Activated CD8-positive, alpha-beta memory T cell treated with anti-CD3 and anti-CD28 coated beads, Interleukin-2, amount 50 U/mL, for 1 hour (primary cell): ENCODE measurements at regions not wholly inside any gene's neighbourhood (a gene's known extent, or its start where the extent isn't known, plus 50 kb on each side); places are given as distances from the start of the nearest gene placed in this dataset.
A peak's percentile ranks its signal among the peaks of the same experiment; 100 is the strongest.
"Not testable (repeated sequence)": the region's sequence is repeated elsewhere in the genome, so short reads cannot be mapped to it uniquely, and the experiment has no call there.

ENCODE experiments used
- DNase-seq: peaks from one replicate; pipeline ENCODE4 v3.0.0-alpha.2; 2020; ENCODE audit errors: extremely low read depth

DNA sequence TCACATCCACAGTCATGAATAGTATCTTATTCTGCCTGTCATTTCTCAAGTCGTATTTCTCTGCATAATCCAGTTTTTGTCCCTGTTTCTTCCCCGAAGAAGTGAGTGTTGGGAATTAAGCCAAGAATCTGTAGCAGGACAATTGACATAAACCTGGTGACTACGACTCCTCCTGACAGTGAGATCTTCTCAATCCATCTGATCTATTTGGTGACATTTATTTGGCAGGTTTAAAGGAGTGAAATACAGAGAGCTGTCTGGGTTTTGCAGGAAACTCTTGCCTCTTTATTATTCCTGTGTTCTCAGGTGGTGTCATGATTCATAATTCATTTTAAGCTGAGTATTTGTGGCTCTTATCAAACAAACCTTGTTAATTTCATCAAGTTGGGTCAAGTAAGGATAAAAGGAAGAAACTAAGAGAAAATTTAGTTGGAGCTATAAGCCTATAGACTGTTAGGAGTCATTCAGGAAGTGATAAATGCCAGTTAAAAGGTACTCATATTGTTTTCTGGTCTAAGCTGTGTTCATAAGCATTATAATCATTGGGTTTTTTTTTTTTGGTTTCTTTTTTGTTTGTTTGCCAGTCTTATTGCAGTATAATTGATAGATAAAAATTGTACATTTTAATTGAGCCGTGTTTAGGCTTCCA is 95.9 kb upstream of the PCSK1 start:
- no peak for DNase-seq

DNA sequence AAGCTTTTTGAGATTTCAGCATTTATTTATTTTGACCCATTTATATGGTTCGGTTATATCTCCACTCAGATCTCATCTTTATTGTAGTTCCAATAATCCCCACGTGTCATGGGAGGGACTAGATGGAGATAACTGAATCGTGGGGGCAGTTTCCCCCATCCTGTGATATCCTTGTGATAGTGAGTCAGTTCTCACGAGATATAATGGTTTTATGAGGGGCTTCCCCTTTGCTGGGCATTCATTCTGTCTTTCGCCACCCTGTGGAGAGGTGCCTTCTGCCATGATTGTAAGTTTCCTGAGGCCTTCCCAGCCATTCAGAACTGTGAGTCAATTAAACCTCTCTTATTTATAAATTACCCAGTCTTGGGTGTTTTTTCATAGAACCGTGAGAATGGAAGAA is 96.5 kb upstream of the PCSK1 start:
- DNase-seq: no peak

GRCh38 chr5:96530901-96531300 is 97.9 kb upstream of the PCSK1 start:
- DNase-seq: no peak

DNA sequence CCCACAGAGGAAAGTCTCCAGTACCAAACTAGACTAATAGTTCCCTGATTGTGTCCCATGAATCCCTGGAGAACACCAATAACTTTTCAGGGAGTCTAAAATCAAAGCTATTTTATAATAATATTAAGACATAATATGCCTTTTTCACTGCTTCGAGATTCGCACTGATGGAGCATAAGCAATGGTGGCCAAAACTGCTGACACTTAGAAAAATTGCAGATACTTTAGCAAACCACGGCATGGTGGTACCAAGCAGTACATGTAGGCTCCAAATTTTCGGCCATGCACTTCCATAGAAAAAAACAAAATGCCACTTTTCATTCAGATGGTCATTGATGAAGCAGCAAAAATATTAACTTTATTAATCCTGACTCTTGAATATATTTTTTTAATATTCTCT is 100.3 kb upstream of the PCSK1 start:
- no peak for DNase-seq

GRCh38 chr5:96537386-96537785 is 104.3 kb upstream of the PCSK1 start:
- peak; percentile 17 for DNase-seq

GRCh38 chr5:96538808-96539250 is 105.8 kb upstream of the PCSK1 start:
- DNase-seq: no peak

DNA sequence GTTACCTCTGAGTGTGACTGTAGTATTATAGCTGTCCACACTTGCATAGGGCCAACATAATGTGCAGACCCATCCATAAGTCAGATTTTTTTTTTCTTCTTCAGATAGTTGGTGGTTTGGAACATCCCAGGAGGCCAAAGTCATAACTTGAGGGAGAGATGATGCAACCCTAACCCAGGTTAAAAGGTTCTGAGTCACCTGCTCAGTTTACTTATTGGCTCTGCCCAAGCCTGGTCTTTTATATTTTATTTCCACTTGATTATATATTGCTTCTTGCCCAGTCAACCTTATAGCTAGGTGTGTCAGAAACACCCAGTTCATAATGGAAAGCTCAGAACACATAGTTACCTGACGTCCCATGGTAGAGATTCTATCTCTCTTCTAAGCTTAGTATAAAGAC is 113.1 kb upstream of the PCSK1 start:
- no peak for DNase-seq

DNA sequence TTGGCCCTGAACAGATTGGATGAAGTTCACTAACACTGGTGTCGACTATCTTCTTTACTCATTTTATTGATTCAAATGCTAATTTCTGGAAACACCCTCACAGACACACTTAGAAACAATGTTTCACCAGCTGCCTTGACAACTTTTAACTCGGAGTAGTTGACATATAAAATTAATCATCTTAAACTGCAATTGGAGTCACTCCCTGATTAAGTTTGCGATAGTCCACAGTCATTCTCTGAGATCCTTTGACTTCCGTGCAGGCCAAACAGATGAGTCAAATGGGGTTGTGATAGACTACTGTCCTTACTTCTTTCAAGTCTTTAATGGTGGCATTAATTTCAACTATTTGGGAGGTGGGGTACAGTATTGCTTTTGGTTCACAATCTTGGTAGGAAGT is 114.4 kb upstream of the PCSK1 start:
- no peak for DNase-seq

DNA sequence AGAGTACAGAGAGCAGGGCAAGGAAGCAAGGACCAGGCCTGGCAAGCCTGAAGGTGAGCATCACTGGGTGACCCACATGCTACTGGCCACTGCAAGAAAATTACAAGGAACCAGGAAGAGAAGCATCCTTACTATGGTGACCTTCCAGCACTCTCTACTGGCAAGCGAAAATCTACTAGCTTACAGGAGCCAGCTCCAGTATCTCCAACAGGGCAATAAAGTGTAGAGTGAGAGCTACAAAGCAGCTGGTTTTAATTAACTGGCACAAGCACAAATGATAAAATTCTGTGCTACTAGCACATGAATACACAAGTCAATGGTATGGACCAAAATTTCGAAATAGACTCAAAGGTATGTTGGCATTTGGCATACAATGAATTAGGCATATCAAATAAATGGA is 113.3 kb upstream of the CAST start:
- DNase-seq: no peak

GRCh38 chr5:96560857-96561256 is 101.3 kb upstream of the CAST start:
- DNase-seq: not testable (repeated sequence)

GRCh38 chr5:96562614-96563013 is 99.6 kb upstream of the CAST start:
- no peak for DNase-seq

GRCh38 chr5:96563816-96564215 is 98.4 kb upstream of the CAST start:
- no peak for DNase-seq

DNA sequence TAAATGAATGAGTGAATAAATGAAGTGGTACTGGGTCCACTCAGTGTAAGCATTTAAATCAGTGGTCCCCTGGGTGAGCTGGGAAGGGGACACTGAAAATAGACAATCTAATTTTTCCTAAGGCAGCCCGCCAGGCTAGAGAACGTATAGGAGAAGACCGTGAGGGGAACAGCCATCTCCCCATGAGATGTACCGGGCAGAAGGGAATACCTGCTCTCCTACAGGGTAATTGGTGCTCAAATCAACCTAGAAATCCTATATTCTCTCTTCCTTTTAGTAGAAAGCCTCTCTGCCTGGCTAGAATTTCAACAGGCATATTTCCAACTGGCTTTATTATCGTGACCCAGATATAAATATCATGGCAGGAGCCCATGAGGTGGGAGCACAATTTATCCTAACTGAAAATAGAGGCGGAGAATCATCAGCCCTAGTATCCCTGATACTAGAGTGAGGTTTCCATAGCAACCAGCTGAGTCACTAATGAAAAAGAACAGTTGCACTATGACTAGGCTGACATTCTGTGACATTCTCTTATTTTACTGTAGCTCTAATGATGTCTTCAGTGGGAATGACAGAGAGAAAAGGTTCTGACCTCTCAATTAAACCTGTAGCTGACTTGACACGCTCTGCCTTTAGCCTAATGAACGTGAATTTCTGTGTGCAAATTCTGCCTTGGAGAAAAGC is 96.5 kb upstream of the CAST start:
- DNase-seq: no peak

- no peak for DNase-seq
Measured at GRCh38 chr5:96566833-96567587, 95.2 kb upstream of the CAST start.

GRCh38 chr5:96569332-96569731 is 92.8 kb upstream of the CAST start:
- DNase-seq: no peak

DNA sequence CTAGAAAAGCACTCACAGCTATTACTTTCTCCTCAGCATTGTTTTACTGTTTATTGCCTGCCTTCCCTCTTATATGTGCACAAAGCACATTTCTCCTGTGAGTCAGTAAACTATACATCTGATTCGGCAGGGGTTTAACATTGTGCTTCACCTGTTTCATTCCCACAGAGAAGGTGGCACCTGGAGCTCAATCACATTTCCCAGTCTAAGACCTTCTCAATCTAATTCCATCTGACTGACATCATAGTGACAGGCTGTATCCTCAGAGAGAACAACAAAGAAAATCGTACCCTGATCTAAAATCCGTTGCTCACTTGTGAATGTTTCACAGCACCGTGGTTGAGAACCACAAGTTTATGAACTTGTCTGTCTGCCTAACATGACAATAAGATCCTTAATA is 92.4 kb upstream of the CAST start:
- no peak for DNase-seq

- DNase-seq: no peak
Measured at GRCh38 chr5:96572864-96573512, 89.2 kb upstream of the CAST start.

DNA sequence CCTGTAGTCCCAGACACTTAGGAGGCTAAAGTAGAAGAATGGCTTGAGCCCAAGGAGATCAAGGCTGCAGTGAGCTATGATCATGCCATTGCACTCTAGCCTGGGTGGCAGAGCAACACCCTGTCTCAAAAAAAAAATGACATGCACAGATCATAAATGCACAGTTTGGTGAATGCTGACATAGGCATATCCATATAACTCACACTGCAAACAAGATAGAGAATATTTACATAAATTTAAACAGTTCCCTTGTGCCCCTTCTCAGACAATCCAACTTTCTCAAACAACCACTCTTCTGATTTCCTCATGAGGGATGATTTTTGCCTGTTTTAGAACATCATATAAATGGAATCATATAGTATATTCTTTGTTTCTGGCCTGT is 88.7 kb upstream of the CAST start:
- no peak for DNase-seq

- no peak for DNase-seq
Measured at GRCh38 chr5:96576876-96577275, 85.3 kb upstream of the CAST start.

DNA sequence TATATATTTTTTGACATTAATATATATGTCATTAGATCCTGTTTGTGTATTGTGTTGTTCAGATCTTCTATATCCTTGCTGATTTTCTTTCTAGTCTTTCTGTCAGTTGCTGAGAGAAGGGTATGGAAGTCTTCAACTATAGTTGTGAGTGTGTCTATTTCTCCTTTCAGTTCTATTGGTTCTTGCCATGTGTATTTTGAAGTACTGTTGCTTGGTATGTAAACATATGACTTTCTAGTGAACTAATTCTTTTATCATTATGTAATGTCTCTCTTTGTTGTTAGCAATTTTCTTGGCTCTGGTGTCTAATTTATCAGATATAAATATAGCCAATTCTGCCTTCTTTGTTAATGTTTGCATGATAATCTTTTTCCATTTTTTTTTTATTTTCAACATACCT is 84.3 kb upstream of the CAST start:
- DNase-seq: no peak

DNA sequence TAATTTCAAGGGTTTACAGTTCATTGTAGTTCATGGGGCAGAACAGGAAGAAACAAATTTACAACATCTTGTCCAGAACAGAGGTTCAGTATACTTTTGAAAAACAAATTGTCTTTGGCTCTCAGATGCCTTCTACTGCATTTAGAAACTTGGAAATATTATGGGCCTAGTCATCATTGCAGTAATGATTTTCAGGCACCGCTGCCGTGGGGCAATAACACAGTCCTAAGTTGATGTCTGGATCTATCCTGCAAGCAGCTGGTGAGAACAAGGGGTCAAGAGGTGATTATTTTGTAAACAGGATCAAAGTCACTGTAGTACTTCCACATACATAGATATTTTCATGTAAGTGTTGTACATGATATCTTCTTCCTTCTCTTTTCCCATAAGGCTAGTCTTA is 82.5 kb upstream of the CAST start:
- no peak for DNase-seq

DNA sequence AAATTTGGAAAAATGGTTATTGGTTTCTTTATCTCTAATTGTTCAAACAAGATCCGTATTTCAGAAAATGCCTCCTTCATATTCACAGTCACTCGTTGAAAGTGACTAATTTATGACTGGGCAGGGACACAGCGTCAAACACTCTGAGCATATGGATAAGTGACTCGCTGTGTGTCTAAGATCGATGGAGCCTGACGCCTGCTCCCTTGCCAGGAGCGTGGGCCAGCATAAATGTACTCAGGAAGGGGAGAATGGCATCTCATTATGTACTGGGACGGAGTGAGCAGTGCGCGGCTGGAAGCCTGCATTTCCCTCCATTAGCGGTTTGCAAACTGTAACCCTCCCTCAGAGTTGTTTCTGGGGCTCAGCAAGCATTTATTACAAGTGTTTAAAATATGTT is 79.8 kb upstream of the CAST start:
- no peak for DNase-seq

GRCh38 chr5:96584712-96585111 is 77.5 kb upstream of the CAST start:
- DNase-seq: no peak
